ENCODE measurements at regions not wholly inside any gene's neighbourhood (a gene's known extent, or its start where the extent isn't known, plus 50 kb on each side); places are given as distances from the start of the nearest gene placed in this dataset.

DNA sequence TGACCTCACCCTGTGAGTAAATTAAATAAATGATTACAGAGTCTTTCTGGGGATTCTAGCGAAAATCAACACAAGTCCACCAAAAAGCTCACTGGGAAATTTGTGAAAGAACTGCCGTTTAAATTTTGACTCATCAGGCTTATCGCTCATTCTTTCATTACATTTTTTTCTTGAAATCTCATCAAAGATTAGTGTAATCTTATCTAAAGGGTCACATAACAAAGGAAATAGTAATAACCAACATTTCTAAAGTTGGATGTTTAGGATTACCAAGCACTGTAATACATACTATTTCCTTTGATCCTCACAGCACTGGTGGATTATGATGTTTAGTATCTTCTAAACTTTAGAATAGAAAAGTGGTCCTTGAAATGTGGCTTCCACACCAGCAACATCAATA is 111.1 kb upstream of the CBLB start (continued):
- TF ChIP-seq POLR2AphosphoS5 (IDR thresholded peaks at IDR 0.05; ENCODE audit: low read depth) (no peak), JUNB (IDR thresholded peaks at IDR 0.05; ENCODE audit: unreplicated experiment) (no peak), ZNF114 (CRISPR knock-in tag; IDR thresholded peaks at IDR 0.05) (no peak), REST (IDR thresholded peaks at IDR 0.05; ENCODE audit: unreplicated experiment) (no peak)

GRCh38 chr3:105982207-105982606 is 113.4 kb upstream of the CBLB start:
- H3K27me3 Mint-ChIP-seq (ENCODE audit: insufficient read depth, low read depth, poor library complexity): no peaks in the 10 kb centered on the region
- H4K20me1 ChIP-seq (replicated peaks; ENCODE audit: insufficient read depth): no peaks in the 10 kb centered on the region
- H3K4me1 Mint-ChIP-seq: no peaks in the 10 kb centered on the region
- H2AFZ ChIP-seq: no peak overlapping the region
- H3K4me1 ChIP-seq (ENCODE audit: insufficient read depth): no peaks in the 10 kb centered on the region
- no peaks in the 10 kb centered on the region for H3K79me2 ChIP-seq (replicated peaks; ENCODE audit: insufficient read depth)
- H3K27ac ChIP-seq (ENCODE audit: low read depth): no peak overlapping the region
- H3K36me3 ChIP-seq (ENCODE audit: insufficient read depth): no peaks in the 10 kb centered on the region
- no peaks in the 10 kb centered on the region for H3F3A ChIP-seq (replicated peaks; ENCODE audit: low read depth)
- DNase-seq (ENCODE audit: low spot score) (no peak), ATAC-seq (no peak)
- no peak overlapping the region for H3K4me2 ChIP-seq
- peaks cover 10% of the 10 kb centered on the region; the same call in 2 of the 3 replicates for H3K9me3 Mint-ChIP-seq
- no peaks in the 10 kb centered on the region for H3K9me2 ChIP-seq (ENCODE audit: insufficient read depth)
- H3K27ac Mint-ChIP-seq: no peak overlapping the region
- peaks cover 6% of the 10 kb centered on the region; the same call in 2 of the 3 replicates for H3K36me3 Mint-ChIP-seq (ENCODE audit: low read depth)
- no peak overlapping the region for H3K4me3 Mint-ChIP-seq
- TF ChIP-seq ETS1 (IDR thresholded peaks at IDR 0.05): no peak
- TF ChIP-seq STAT1 (IDR thresholded peaks at IDR 0.05; ENCODE audit: unreplicated experiment): no peak
- TF ChIP-seq CREB1 (CRISPR knock-in tag; IDR thresholded peaks at IDR 0.05; ENCODE audit: low read depth): no peak
- TF ChIP-seq EZH2phosphoT487 (IDR thresholded peaks at IDR 0.05; ENCODE audit: unreplicated experiment): no peak
- TF ChIP-seq EZH2 (IDR thresholded peaks at IDR 0.05; ENCODE audit: low read depth, unreplicated experiment): no peak
- TF ChIP-seq NANOG (IDR thresholded peaks at IDR 0.05; ENCODE audit: borderline replicate concordance): no peak
- TF ChIP-seq POLR2AphosphoS5 (IDR thresholded peaks at IDR 0.05; ENCODE audit: low read depth): no peak
- H3K4me3 ChIP-seq: no peak overlapping the region
- H3K27me3 ChIP-seq (ENCODE audit: insufficient read depth): no peaks in the 10 kb centered on the region

GRCh38 chr3:105984837-105985236 is 116.0 kb upstream of the CBLB start:
- H4K20me1 ChIP-seq (replicated peaks; ENCODE audit: insufficient read depth): no peaks in the 10 kb centered on the region
- no peak overlapping the region for H3K4me2 ChIP-seq
- H2AFZ ChIP-seq: no peak overlapping the region
- Mint-ChIP-seq H3K4me3 (no peak overlapping the region), H3K27me3 (ENCODE audit: insufficient read depth, low read depth, poor library complexity) (no peaks in the 10 kb centered on the region), H3K27ac (no peak overlapping the region), H3K9me3 (peaks cover 10% of the 10 kb centered on the region; the same call in 2 of the 3 replicates), H3K36me3 (ENCODE audit: low read depth) (peaks cover 6% of the 10 kb centered on the region; the same call in 2 of the 3 replicates), H3K4me1 (no peaks in the 10 kb centered on the region)
- no peaks in the 10 kb centered on the region for H3K4me1 ChIP-seq (ENCODE audit: insufficient read depth)
- no peaks in the 10 kb centered on the region for H3K9me2 ChIP-seq (ENCODE audit: insufficient read depth)
- DNase-seq (ENCODE audit: low spot score) (no peak), ATAC-seq (no peak)
- H3K27ac ChIP-seq (ENCODE audit: low read depth): no peak overlapping the region
- no peaks in the 10 kb centered on the region for H3K79me2 ChIP-seq (replicated peaks; ENCODE audit: insufficient read depth)
- no peaks in the 10 kb centered on the region for H3K27me3 ChIP-seq (ENCODE audit: insufficient read depth)
- H3K36me3 ChIP-seq (ENCODE audit: insufficient read depth): no peaks in the 10 kb centered on the region
- H3K4me3 ChIP-seq: no peak overlapping the region
- no peaks in the 10 kb centered on the region for H3F3A ChIP-seq (replicated peaks; ENCODE audit: low read depth)
- no peak for TF ChIP-seq NANOG (IDR thresholded peaks at IDR 0.05; ENCODE audit: borderline replicate concordance)
- TF ChIP-seq CREB1 (CRISPR knock-in tag; IDR thresholded peaks at IDR 0.05; ENCODE audit: low read depth): no peak
- no peak for TF ChIP-seq JUNB (IDR thresholded peaks at IDR 0.05; ENCODE audit: unreplicated experiment)
- TF ChIP-seq POLR2AphosphoS5 (IDR thresholded peaks at IDR 0.05; ENCODE audit: low read depth): no peak
- TF ChIP-seq ZNF114 (CRISPR knock-in tag; IDR thresholded peaks at IDR 0.05): no peak
- TF ChIP-seq ETS1 (IDR thresholded peaks at IDR 0.05): no peak
- TF ChIP-seq ZNF331 (CRISPR knock-in tag; IDR thresholded peaks at IDR 0.05; ENCODE audit: low read depth): no peak
- TF ChIP-seq REST (IDR thresholded peaks at IDR 0.05; ENCODE audit: unreplicated experiment): no peak
- no peak for TF ChIP-seq STAT1 (IDR thresholded peaks at IDR 0.05; ENCODE audit: unreplicated experiment)
- TF ChIP-seq EZH2phosphoT487 (IDR thresholded peaks at IDR 0.05; ENCODE audit: unreplicated experiment): no peak
- TF ChIP-seq EZH2 (IDR thresholded peaks at IDR 0.05; ENCODE audit: low read depth, unreplicated experiment): no peak

Data from GM23338 (cell line).